K562 (cell line): ENCODE measurements at regions not wholly inside any gene's neighbourhood (a gene's known extent, or its start where the extent isn't known, plus 50 kb on each side); places are given as distances from the start of the nearest gene placed in this dataset.

Experiments used
- ATAC-seq: fragments of 200-7000 bp; cut with Tn5 transposase; 3 replicates; pipeline ENCODE4 v1.9.1; 2020; ENCODE audit warnings: moderate library complexity
- BruUV-seq: library from RNA; stranded (reverse); fragments of 400-500 nt; replicated peaks from 2 replicates; lab custom pipeline; 2021; lab: Mats Ljungman, UMichigan
- CTCF ChIA-PET: fragments of 300-600 bp; formaldehyde crosslinking; extraction: SDS; loops from one replicate; lab custom pipeline; 2021; ENCODE audit warnings: low intra/inter-chr PET ratio; lab: Yijun Ruan, JAX
- POLR2A ChIA-PET: fragments of 300-600, 350-650 bp; sonication (Branson Sonifier 250); formaldehyde crosslinking; extraction: SDS; loops from one replicate; lab custom pipeline; 2021; ENCODE audit warnings: antibody characterized with exemption, inconsistent platforms; lab: Yijun Ruan, JAX
- DNase-seq, 4 experiments: peaks; one replicate each; pipeline versions ENCODE4 v3.0.0 to v3.0.0-alpha.2; 2011 to 2018; ENCODE audit warnings: low spot score in 3 of 4, mixed read lengths in 3 of 4; ENCODE audit errors: extremely low read depth in 1 of 4
- FAIRE-seq: peaks from 2 replicates; lab custom pipeline; 2011; peaks lifted over from hg19 to GRCh38; lab: Jason Lieb, UNC
- H2AFZ ChIP-seq: 2 replicates; pipeline ENCODE4 v1.6.0; 2011; ENCODE audit warnings: low read depth, low read length, control low read depth, inconsistent platforms
- H3K27ac ChIP-seq: fragments of 200-600 bp; 3 replicates; pipeline ENCODE4 v1.8.0; 2011; ENCODE audit warnings: low read depth, mild to moderate bottlenecking, control low read depth, inconsistent platforms, low read length, moderate library complexity, mixed read lengths; ENCODE audit errors: extremely low read depth
- H3K27me3 ChIP-seq, 2 experiments: fragments of 300-600 bp in 1 of 2; 2 replicates in 1 of 2; 3 replicates in 1 of 2; pipeline versions ENCODE4 v1.6.0 to v1.8.0; 2011; ENCODE audit warnings: inconsistent platforms in 2 of 2, low read length in 2 of 2, mild to moderate bottlenecking in 1 of 2, mixed read lengths in 1 of 2, moderate library complexity in 1 of 2; ENCODE audit not compliant: control insufficient read depth in 2 of 2, insufficient read depth in 2 of 2
- H3K36me3 ChIP-seq: fragments of 300-600 bp; 3 replicates; pipeline ENCODE4 v1.8.0; 2011; ENCODE audit warnings: mild to moderate bottlenecking, low read length, inconsistent platforms; ENCODE audit not compliant: control insufficient read depth, insufficient read depth
- H3K4me1 ChIP-seq, 2 experiments: fragments of 200-600 bp in 1 of 2; replicated peaks in 1 of 2; 2 replicates in 1 of 2; 3 replicates in 1 of 2; pipeline versions ENCODE4 v1.5.1 to v1.8.0; 2011; ENCODE audit warnings: inconsistent platforms in 2 of 2, low read length in 2 of 2, mild to moderate bottlenecking in 1 of 2, mixed read lengths in 1 of 2, moderate library complexity in 1 of 2; ENCODE audit not compliant: control insufficient read depth in 2 of 2, insufficient read depth in 2 of 2
- H3K4me2 ChIP-seq: 2 replicates; pipeline ENCODE4 v1.6.1; 2011; ENCODE audit warnings: low read length, control low read depth, inconsistent platforms, mixed read lengths; ENCODE audit not compliant: insufficient read depth
- H3K4me3 ChIP-seq: fragments of 200-600 bp; sonication (generic), shearing (Covaris generic); 2 replicates; pipeline ENCODE4 v1.5.1; 2016; ENCODE audit warnings: control low read depth, inconsistent platforms
- H3K79me2 ChIP-seq: fragments of 200-600 bp; 3 replicates; pipeline ENCODE4 v1.8.0; 2011; ENCODE audit warnings: low read length, inconsistent platforms; ENCODE audit not compliant: control insufficient read depth, insufficient read depth
- H3K9ac ChIP-seq, 2 experiments: 2 replicates each; pipeline versions ENCODE4 v1.6.0 to v1.6.1; 2011; ENCODE audit warnings: low read depth in 2 of 2, low read length in 2 of 2, control low read depth in 1 of 2, inconsistent platforms in 1 of 2, mild to moderate bottlenecking in 1 of 2, mixed read lengths in 1 of 2; ENCODE audit not compliant: insufficient read depth in 1 of 2
- H3K9me1 ChIP-seq: one replicate; pipeline ENCODE4 v1.6.0; 2011; ENCODE audit warnings: inconsistent platforms, mild to moderate bottlenecking, low read length, moderate library complexity; ENCODE audit not compliant: control insufficient read depth, insufficient read depth
- H3K9me3 ChIP-seq: replicated peaks from 2 replicates; pipeline ENCODE4 v1.5.1; 2011; ENCODE audit warnings: low read depth, low read length, inconsistent platforms; ENCODE audit not compliant: control insufficient read depth, insufficient read depth
- H4K20me1 ChIP-seq: replicated peaks from 2 replicates; pipeline ENCODE4 v1.6.1; 2011; ENCODE audit warnings: low read length, inconsistent platforms, mixed read lengths; ENCODE audit not compliant: control insufficient read depth, insufficient read depth
- DACH1 ChIP-seq: fragments of 450-650 bp; IDR thresholded peaks from 2 replicates; pipeline ENCODE4 v1.6.1; 2018; ENCODE audit not compliant: partially characterized antibody
- ZNF316 ChIP-seq: fragments of 450-650 bp; IDR thresholded peaks from 2 replicates; pipeline ENCODE4 v1.6.1; 2016
- WGBS: fragments of 100-300 bp; shearing (Covaris generic); methylation state at CpG from one replicate; pipeline ENCODE4 v1.1.6; 2016; ENCODE audit warnings: low coverage, mixed read lengths; ENCODE audit not compliant: insufficient coverage; ENCODE audit errors: missing lambda C conversion rate; 5-methylcytosine and 5-hydroxymethylcytosine counted together
- in situ Hi-C: fragments of 300-500 bp; cut with MboI; formaldehyde crosslinking; loops from 4 replicates; pipeline ENCODE4 v1.15.0; 2018; ENCODE audit warnings: inconsistent platforms, mixed read lengths
- intact Hi-C: fragments of 100-400 bp; cut with micrococcal nuclease; formaldehyde crosslinking; loops from 2 replicates; pipeline ENCODE4 v1.14.2; 2022
- TF ChIP-seq, protein P1 (sequence below): sonication (generic); formaldehyde crosslinking; IDR thresholded peaks from 2 replicates; pipeline ENCODE4 v1.8.1; 2023; ENCODE audit warnings: mild to moderate bottlenecking, missing genetic modification reagents
- TF ChIP-seq, protein P2 (sequence below): fragments of 450-650 bp; IDR thresholded peaks from 2 replicates; pipeline ENCODE4 v1.6.1; 2016; ENCODE audit warnings: mild to moderate bottlenecking, moderate library complexity

DNA sequence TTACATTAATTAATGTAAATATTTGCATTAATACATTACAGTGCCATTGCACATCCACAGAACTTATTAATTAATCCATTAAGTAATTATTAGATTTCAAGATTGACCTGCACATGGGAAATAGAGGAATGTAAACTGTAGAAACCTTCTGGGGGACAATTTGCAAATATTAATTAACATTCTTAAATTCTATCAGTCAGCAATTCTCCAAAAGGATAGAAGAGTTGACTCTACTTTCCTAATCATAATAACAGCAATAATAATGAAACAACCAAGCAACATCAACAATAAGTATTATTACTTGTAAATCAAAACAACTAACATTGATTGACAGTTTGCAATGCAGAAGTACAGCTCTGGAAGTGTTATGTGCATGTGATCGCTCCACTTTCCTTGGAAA is 281.6 kb upstream of the CRIM1 start:
- POLR2A ChIA-PET = no interaction called here
- Histone ChIP-seq H3K9ac (no peak overlapping the region), H2AFZ (no peak overlapping the region), H3K9me3 (0 out of 2 replicates have a peak, but pooled peaks cover 2% of the 10 kb centered on the region), H3K79me2 (no peaks in the 10 kb centered on the region), H3K27ac (no peak overlapping the region), H3K27me3 (no peaks in the 10 kb centered on the region), H4K20me1 (no peaks in the 10 kb centered on the region), H3K4me1 (no peaks in the 10 kb centered on the region), H3K4me2 (no peak overlapping the region), H3K9me1 (no peaks in the 10 kb centered on the region), H3K4me3 (no peak overlapping the region), H3K36me3 (no peaks in the 10 kb centered on the region)
- TF ChIP-seq ZNF316 (peak; percentile 17; the same call in 1 of the 2 replicates), DACH1 (peak; percentile 31)
- TF ChIP-seq, protein P1, sequence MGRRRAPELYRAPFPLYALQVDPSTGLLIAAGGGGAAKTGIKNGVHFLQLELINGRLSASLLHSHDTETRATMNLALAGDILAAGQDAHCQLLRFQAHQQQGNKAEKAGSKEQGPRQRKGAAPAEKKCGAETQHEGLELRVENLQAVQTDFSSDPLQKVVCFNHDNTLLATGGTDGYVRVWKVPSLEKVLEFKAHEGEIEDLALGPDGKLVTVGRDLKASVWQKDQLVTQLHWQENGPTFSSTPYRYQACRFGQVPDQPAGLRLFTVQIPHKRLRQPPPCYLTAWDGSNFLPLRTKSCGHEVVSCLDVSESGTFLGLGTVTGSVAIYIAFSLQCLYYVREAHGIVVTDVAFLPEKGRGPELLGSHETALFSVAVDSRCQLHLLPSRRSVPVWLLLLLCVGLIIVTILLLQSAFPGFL (CRISPR knock-in tag) = no peak
- intact Hi-C loops = no loop called here
- 0% methylated on average over 1 of the region's 1 CpG for WGBS
- CTCF ChIA-PET = no interaction called here
- FAIRE-seq (no peak), DNase-seq (no peak), ATAC-seq (no peak)
- BruUV-seq = no TSS peak
- in situ Hi-C loops = no loop called here

DNA sequence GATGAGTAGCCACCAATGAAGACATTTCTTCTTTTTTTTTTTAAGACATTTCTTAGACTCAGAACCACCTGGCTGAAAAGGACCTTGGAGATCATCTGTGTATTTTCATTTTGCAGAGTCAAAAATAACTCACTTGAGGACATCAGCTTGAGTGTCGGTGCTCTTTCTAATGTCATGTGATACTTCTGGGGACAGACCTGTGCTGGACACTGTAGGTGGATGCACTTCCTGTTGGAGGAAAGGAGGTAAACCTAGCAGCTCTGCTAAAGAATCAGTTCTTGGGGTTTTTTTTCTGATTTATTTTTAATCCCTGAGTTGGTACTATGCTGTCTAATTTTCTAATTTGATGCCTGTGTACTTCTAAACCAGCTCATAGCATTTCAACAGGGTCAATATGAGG is 283.9 kb upstream of the CRIM1 start:
- in situ Hi-C loops = no loop called here
- POLR2A ChIA-PET = no interaction called here
- ATAC-seq = no peak
- 0% methylated on average over 1 of the region's 1 CpG for WGBS
- no peak overlapping the region for H3K4me3 ChIP-seq
- DNase-seq = no peak
- CTCF ChIA-PET = interaction anchor here (0.6 kb wide), 1 partner anchor 798 kb away, joined by 3 read pairs; no protein-coding TSS in a partner anchor
- no peak overlapping the region for H3K27ac ChIP-seq
- H3K4me1 ChIP-seq = no peaks in the 10 kb centered on the region
- H2AFZ ChIP-seq = no peak overlapping the region
- H4K20me1 ChIP-seq = no peaks in the 10 kb centered on the region
- intact Hi-C loops = no loop called here
- no peak for FAIRE-seq
- no peaks in the 10 kb centered on the region for H3K9me3 ChIP-seq
- H3K4me2 ChIP-seq = no peak overlapping the region
- H3K79me2 ChIP-seq = no peaks in the 10 kb centered on the region
- no peaks in the 10 kb centered on the region for H3K27me3 ChIP-seq
- no TSS peak for BruUV-seq
- H3K9me1 ChIP-seq = no peaks in the 10 kb centered on the region
- H3K36me3 ChIP-seq = no peaks in the 10 kb centered on the region
- no peak overlapping the region for H3K9ac ChIP-seq
- TF ChIP-seq, protein P2, sequence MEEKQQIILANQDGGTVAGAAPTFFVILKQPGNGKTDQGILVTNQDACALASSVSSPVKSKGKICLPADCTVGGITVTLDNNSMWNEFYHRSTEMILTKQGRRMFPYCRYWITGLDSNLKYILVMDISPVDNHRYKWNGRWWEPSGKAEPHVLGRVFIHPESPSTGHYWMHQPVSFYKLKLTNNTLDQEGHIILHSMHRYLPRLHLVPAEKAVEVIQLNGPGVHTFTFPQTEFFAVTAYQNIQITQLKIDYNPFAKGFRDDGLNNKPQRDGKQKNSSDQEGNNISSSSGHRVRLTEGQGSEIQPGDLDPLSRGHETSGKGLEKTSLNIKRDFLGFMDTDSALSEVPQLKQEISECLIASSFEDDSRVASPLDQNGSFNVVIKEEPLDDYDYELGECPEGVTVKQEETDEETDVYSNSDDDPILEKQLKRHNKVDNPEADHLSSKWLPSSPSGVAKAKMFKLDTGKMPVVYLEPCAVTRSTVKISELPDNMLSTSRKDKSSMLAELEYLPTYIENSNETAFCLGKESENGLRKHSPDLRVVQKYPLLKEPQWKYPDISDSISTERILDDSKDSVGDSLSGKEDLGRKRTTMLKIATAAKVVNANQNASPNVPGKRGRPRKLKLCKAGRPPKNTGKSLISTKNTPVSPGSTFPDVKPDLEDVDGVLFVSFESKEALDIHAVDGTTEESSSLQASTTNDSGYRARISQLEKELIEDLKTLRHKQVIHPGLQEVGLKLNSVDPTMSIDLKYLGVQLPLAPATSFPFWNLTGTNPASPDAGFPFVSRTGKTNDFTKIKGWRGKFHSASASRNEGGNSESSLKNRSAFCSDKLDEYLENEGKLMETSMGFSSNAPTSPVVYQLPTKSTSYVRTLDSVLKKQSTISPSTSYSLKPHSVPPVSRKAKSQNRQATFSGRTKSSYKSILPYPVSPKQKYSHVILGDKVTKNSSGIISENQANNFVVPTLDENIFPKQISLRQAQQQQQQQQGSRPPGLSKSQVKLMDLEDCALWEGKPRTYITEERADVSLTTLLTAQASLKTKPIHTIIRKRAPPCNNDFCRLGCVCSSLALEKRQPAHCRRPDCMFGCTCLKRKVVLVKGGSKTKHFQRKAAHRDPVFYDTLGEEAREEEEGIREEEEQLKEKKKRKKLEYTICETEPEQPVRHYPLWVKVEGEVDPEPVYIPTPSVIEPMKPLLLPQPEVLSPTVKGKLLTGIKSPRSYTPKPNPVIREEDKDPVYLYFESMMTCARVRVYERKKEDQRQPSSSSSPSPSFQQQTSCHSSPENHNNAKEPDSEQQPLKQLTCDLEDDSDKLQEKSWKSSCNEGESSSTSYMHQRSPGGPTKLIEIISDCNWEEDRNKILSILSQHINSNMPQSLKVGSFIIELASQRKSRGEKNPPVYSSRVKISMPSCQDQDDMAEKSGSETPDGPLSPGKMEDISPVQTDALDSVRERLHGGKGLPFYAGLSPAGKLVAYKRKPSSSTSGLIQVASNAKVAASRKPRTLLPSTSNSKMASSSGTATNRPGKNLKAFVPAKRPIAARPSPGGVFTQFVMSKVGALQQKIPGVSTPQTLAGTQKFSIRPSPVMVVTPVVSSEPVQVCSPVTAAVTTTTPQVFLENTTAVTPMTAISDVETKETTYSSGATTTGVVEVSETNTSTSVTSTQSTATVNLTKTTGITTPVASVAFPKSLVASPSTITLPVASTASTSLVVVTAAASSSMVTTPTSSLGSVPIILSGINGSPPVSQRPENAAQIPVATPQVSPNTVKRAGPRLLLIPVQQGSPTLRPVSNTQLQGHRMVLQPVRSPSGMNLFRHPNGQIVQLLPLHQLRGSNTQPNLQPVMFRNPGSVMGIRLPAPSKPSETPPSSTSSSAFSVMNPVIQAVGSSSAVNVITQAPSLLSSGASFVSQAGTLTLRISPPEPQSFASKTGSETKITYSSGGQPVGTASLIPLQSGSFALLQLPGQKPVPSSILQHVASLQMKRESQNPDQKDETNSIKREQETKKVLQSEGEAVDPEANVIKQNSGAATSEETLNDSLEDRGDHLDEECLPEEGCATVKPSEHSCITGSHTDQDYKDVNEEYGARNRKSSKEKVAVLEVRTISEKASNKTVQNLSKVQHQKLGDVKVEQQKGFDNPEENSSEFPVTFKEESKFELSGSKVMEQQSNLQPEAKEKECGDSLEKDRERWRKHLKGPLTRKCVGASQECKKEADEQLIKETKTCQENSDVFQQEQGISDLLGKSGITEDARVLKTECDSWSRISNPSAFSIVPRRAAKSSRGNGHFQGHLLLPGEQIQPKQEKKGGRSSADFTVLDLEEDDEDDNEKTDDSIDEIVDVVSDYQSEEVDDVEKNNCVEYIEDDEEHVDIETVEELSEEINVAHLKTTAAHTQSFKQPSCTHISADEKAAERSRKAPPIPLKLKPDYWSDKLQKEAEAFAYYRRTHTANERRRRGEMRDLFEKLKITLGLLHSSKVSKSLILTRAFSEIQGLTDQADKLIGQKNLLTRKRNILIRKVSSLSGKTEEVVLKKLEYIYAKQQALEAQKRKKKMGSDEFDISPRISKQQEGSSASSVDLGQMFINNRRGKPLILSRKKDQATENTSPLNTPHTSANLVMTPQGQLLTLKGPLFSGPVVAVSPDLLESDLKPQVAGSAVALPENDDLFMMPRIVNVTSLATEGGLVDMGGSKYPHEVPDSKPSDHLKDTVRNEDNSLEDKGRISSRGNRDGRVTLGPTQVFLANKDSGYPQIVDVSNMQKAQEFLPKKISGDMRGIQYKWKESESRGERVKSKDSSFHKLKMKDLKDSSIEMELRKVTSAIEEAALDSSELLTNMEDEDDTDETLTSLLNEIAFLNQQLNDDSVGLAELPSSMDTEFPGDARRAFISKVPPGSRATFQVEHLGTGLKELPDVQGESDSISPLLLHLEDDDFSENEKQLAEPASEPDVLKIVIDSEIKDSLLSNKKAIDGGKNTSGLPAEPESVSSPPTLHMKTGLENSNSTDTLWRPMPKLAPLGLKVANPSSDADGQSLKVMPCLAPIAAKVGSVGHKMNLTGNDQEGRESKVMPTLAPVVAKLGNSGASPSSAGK = no peak
